HG02759 (cell line): ENCODE measurements at regions not wholly inside any gene's neighbourhood (a gene's known extent, or its start where the extent isn't known, plus 50 kb on each side); places are given as distances from the start of the nearest gene placed in this dataset.
A peak's percentile ranks its signal among the peaks of the same experiment; 100 is the strongest.
"Not testable (repeated sequence)": the region's sequence is repeated elsewhere in the genome, so short reads cannot be mapped to it uniquely, and the experiment has no call there.

ENCODE experiments used
- ATAC-seq: cut with Tn5 transposase; IDR thresholded peaks from one replicate; pipeline ENCODE4 v1.9.1; 2021; ENCODE audit warnings: mild to moderate bottlenecking, moderate library complexity; ENCODE audit not compliant: unreplicated experiment

- not testable (repeated sequence) for ATAC-seq
Measured at GRCh38 chr12:8389296-8389695, 66.5 kb upstream of the CLEC6A start.

- ATAC-seq = not testable (repeated sequence)
Measured at GRCh38 chr12:8390001-8390777, 65.6 kb upstream of the CLEC6A start.

- peak; percentile 70 for ATAC-seq
Measured at GRCh38 chr12:8396225-8397071, 59.3 kb upstream of the CLEC6A start.

GRCh38 chr12:8397378-8397777, 58.4 kb upstream of the CLEC6A start:
- not testable (repeated sequence) for ATAC-seq

GRCh38 chr12:8399496-8400034, 56.2 kb upstream of the CLEC6A start:
- ATAC-seq = not testable (repeated sequence)

- not testable (repeated sequence) for ATAC-seq
Measured at GRCh38 chr12:8403834-8404233, 51.9 kb upstream of the CLEC6A start.

- not testable (repeated sequence) for ATAC-seq
Measured at GRCh38 chr12:8404341-8404740, 51.4 kb upstream of the CLEC6A start.
